ENCODE measurements at regions not wholly inside any gene's neighbourhood (a gene's known extent, or its start where the extent isn't known, plus 50 kb on each side); places are given as distances from the start of the nearest gene placed in this dataset.

DNA sequence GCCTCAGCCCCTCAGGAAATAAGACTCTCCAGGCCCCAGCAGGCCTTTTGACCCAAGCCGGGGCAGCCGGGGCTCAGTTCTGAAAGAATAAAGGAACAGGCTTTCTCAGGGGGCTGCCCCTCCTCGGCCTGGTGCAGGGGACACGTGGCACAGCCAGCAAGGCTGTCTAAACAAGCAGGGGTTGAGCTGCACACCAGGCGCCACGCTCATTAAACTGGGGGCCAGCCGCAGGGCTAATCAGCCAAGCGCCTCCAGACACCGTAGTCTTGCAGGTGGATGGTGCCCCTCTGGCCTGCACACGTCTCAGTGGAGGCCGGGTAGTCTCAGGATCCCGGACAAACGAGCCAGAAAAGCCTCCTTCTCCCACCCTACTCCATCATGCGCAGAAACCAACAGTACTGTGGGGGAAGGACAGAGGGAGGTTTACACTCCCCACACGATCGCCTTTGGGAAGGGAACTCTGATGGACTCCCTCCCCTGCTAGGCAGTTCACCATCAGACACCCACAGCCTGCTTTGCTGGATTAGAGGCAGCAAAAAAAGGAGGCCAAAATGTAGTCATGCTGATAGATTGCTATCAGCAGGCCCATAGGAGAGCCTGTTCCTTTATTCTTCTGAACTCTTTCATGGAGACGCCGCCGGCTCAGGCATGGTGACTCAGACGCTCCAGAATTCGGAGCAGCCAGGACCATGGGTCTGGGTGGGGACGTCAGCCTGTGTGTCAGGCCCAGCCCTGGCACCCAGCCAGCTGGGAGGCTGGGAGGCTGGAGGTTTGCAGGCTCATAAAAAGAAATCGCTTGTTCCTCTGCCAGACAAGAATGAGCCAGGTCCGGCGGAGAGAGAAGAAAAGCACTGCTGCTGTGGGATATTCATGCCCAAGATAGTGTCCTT is 342.4 kb downstream of the BCOR start:
- H3K9me2 ChIP-seq (ENCODE audit: insufficient read depth) = no peaks in the 10 kb centered on the region
- peak; percentile 93 for DNase-seq
- no peak overlapping the region for H2AFZ ChIP-seq
- H3K36me3 ChIP-seq (ENCODE audit: low read depth) = no peaks in the 10 kb centered on the region
- no peaks in the 10 kb centered on the region for H4K20me1 ChIP-seq (ENCODE audit: insufficient read depth)
- H3K79me2 ChIP-seq (ENCODE audit: insufficient read depth) = no peaks in the 10 kb centered on the region
- in situ Hi-C loops (cut with MboI) = no loop called here
- H3K9me3 ChIP-seq (ENCODE audit: low read depth) = no peaks in the 10 kb centered on the region
- no peaks in the 10 kb centered on the region for H3K27me3 ChIP-seq (replicated peaks; ENCODE audit: insufficient read depth)
- 54 to 65% methylated on average over 14 to 21 of the region's 25 CpGs for WGBS, 2 experiments (ENCODE audit: low coverage in 1 of 2, low lambda C conversion rate in 2 of 2, missing lambda C conversion rate in 2 of 2)
- H3K4me1 ChIP-seq (ENCODE audit: insufficient read depth) = peaks cover 24% of the 10 kb centered on the region
- H3F3A ChIP-seq (ENCODE audit: insufficient read depth) = peaks cover 9% of the 10 kb centered on the region
- H3K4me3 ChIP-seq = 0 out of 2 replicates have a peak overlapping the region, but pooled peaks have one; percentile 36
- H3K4me2 ChIP-seq (ENCODE audit: unreplicated experiment) = peak overlapping the region; percentile 48
- H3K9ac ChIP-seq = peak overlapping the region; percentile 40
- peak overlapping the region; percentile 62; the same call in 1 of the 2 replicates for H3K27ac ChIP-seq
- no peak for TF ChIP-seq EZH2phosphoT487 (IDR thresholded peaks at IDR 0.05; ENCODE audit: insufficient read depth, low read depth)
- no peak for TF ChIP-seq EZH2 (IDR thresholded peaks at IDR 0.05; ENCODE audit: insufficient read depth, poor library complexity, severe bottlenecking)

DNA sequence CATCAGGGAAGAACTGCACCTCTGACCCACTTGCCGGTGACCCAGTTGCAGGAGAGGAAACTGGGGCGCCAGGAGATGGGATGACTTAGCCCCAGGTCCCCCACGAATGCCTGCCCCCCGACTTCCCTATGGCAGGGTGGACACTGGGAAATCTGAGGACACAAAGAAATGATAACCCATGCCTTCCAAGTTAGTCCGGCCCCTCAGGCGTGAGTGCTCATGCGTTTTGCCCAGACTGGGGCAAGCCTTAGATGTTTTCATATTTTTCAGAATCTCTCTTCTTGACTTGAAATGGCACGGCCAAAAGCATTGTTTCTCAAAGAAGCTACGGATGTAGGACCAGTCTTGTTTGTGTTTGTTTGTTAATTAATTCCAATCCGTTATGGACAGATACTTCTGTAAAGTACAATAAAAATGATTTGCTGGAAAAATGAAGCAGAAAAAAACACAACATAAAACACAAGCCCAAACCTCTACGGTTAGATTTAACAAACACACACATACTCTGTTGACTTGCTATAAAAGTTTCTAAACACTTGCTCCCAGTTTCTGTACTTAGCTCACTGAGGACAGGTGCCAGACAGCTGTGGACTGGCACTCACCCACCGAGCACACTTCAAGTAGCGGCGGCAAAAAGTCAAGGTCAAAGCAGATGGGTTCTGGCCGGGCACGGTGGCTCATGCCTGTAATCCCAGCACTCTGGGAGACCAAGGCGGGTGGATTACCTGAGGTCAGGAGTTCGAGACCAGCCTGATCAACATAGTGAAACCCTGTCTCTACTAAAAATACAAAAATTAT is 341.5 kb downstream of the BCOR start:
- DNase-seq = no peak
- WGBS, 2 experiments (ENCODE audit: low coverage in 1 of 2, low lambda C conversion rate in 2 of 2, missing lambda C conversion rate in 2 of 2) = 23 to 29% methylated on average over 18 of the region's 18 CpGs

DNA sequence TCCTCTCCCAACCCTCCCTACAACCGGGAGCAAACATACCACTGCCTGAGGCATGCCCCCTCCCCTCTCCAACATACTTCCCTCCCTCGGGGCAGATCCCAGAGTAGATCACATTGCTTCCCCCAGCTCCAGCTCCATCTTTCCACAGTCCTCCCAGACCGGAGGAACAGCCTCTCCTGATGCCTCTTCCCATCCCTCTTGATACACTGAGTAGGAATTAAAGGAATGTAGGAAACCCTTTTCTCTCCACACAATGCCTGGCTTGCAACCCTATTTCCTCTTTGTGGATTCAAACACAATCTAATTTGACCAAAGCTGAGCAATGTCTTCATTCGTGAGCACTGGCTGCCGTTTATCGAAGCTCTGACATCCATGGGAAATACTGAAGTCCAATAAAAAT is 339.8 kb downstream of the BCOR start:
- no peaks in the 10 kb centered on the region for H4K20me1 ChIP-seq (ENCODE audit: insufficient read depth)
- H3K27ac ChIP-seq = peak overlapping the region; percentile 33; the same call in 1 of the 2 replicates
- in situ Hi-C loops (cut with MboI) = no loop called here
- no peak overlapping the region for H3K4me2 ChIP-seq (ENCODE audit: unreplicated experiment)
- no peak overlapping the region for H3K9ac ChIP-seq
- H3K36me3 ChIP-seq (ENCODE audit: low read depth) = no peaks in the 10 kb centered on the region
- H3K4me1 ChIP-seq (ENCODE audit: insufficient read depth) = peaks cover 24% of the 10 kb centered on the region
- no peak overlapping the region for H2AFZ ChIP-seq
- H3K4me3 ChIP-seq = no peak overlapping the region
- no peaks in the 10 kb centered on the region for H3K79me2 ChIP-seq (ENCODE audit: insufficient read depth)
- H3K9me2 ChIP-seq (ENCODE audit: insufficient read depth) = no peaks in the 10 kb centered on the region
- H3K27me3 ChIP-seq (replicated peaks; ENCODE audit: insufficient read depth) = no peaks in the 10 kb centered on the region
- peak; percentile 51 for DNase-seq
- TF ChIP-seq EZH2phosphoT487 (IDR thresholded peaks at IDR 0.05; ENCODE audit: insufficient read depth, low read depth) = no peak
- no peak for TF ChIP-seq EZH2 (IDR thresholded peaks at IDR 0.05; ENCODE audit: insufficient read depth, poor library complexity, severe bottlenecking)
- 63 to 67% methylated on average over 5 of the region's 6 CpGs for WGBS, 2 experiments (ENCODE audit: low coverage in 1 of 2, low lambda C conversion rate in 2 of 2, missing lambda C conversion rate in 2 of 2)
- peaks cover 9% of the 10 kb centered on the region for H3F3A ChIP-seq (ENCODE audit: insufficient read depth)
- no peaks in the 10 kb centered on the region for H3K9me3 ChIP-seq (ENCODE audit: low read depth)

More for the DNA sequence above, 341.5 kb downstream of the BCOR start:
- Histone ChIP-seq H3K27ac (peak overlapping the region; percentile 62; the same call in 1 of the 2 replicates), H3K9ac (peak overlapping the region; percentile 40), H3K27me3 (replicated peaks; ENCODE audit: insufficient read depth) (no peaks in the 10 kb centered on the region), H3K79me2 (ENCODE audit: insufficient read depth) (no peaks in the 10 kb centered on the region), H3K4me2 (ENCODE audit: unreplicated experiment) (peak overlapping the region; percentile 48), H3K4me3 (0 out of 2 replicates have a peak overlapping the region, but pooled peaks have one; percentile 36), H3K4me1 (ENCODE audit: insufficient read depth) (peaks cover 24% of the 10 kb centered on the region), H3K36me3 (ENCODE audit: low read depth) (no peaks in the 10 kb centered on the region), H3K9me2 (ENCODE audit: insufficient read depth) (no peaks in the 10 kb centered on the region), H3K9me3 (ENCODE audit: low read depth) (no peaks in the 10 kb centered on the region), H3F3A (ENCODE audit: insufficient read depth) (peaks cover 9% of the 10 kb centered on the region), H2AFZ (no peak overlapping the region), H4K20me1 (ENCODE audit: insufficient read depth) (no peaks in the 10 kb centered on the region)
- no peak for TF ChIP-seq EZH2 (IDR thresholded peaks at IDR 0.05; ENCODE audit: insufficient read depth, poor library complexity, severe bottlenecking)
- TF ChIP-seq EZH2phosphoT487 (IDR thresholded peaks at IDR 0.05; ENCODE audit: insufficient read depth, low read depth) = no peak
- in situ Hi-C loops (cut with MboI) = no loop called here

DNA sequence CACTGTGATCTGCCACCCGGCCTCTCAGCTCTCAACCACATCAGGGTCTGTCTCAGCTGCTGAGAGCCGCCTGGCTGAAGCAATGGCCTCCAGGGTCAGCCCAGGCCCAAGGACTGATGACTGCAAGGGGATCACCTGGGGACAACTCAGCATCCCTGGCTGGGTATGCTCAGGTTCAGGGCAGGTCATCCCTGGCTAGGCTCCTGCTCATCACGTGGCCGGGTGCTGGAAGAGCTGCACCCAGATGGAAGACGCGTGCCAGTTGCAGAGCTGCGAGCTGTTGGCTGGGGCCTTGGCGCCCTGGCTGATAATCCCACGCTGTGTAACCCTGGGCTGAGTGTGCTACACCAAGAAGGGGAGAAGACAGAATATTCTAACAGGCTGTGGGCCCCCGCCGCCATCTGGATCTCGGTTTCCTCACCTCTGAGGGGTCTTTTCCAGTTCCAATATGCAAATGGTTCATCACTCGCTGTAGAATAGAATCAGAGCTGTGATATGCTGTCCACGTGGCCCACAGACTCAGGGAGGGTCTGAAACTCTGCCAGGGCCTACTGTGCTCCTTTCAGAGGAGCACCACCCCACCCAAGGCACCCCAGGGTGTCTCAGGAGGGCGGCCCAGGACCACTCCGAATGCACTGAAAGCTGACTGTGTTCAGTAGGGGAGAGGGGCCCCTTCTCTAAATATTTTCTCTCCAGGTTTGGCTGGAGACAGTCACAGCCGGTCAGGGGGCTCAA is 338.8 kb downstream of the BCOR start:
- Histone ChIP-seq H3K9ac (no peak overlapping the region), H3K36me3 (ENCODE audit: low read depth) (no peaks in the 10 kb centered on the region), H3K27ac (0 out of 2 replicates have a peak overlapping the region, but pooled peaks have one; percentile 12), H3K27me3 (replicated peaks; ENCODE audit: insufficient read depth) (no peaks in the 10 kb centered on the region), H3K4me1 (ENCODE audit: insufficient read depth) (peaks cover 24% of the 10 kb centered on the region), H4K20me1 (ENCODE audit: insufficient read depth) (no peaks in the 10 kb centered on the region), H3K9me2 (ENCODE audit: insufficient read depth) (no peaks in the 10 kb centered on the region), H3F3A (ENCODE audit: insufficient read depth) (peaks cover 9% of the 10 kb centered on the region), H3K4me2 (ENCODE audit: unreplicated experiment) (no peak overlapping the region), H3K79me2 (ENCODE audit: insufficient read depth) (no peaks in the 10 kb centered on the region), H2AFZ (peak overlapping the region; percentile 60), H3K9me3 (ENCODE audit: low read depth) (no peaks in the 10 kb centered on the region), H3K4me3 (no peak overlapping the region)
- DNase-seq = no peak
- in situ Hi-C loops (cut with MboI) = no loop called here
- TF ChIP-seq EZH2 (IDR thresholded peaks at IDR 0.05; ENCODE audit: insufficient read depth, poor library complexity, severe bottlenecking) (no peak), EZH2phosphoT487 (IDR thresholded peaks at IDR 0.05; ENCODE audit: insufficient read depth, low read depth) (no peak)
- 99% methylated on average over 14 to 15 of the region's 17 CpGs for WGBS, 2 experiments (ENCODE audit: low coverage in 1 of 2, low lambda C conversion rate in 2 of 2, missing lambda C conversion rate in 2 of 2)
